Astrocyte (in vitro differentiated cells and primary cell): ENCODE measurements at regions not wholly inside any gene's neighbourhood (a gene's known extent, or its start where the extent isn't known, plus 50 kb on each side); places are given as distances from the start of the nearest gene placed in this dataset.

ENCODE experiments used
- EZH2 ChIP-seq: IDR thresholded peaks from 2 replicates; pipeline ENCODE4 v1.6.1; 2012; ENCODE audit warnings: mild to moderate bottlenecking, low read length, inconsistent platforms; ENCODE audit not compliant: insufficient read depth
- TF ChIP-seq, protein P1 (sequence below): IDR thresholded peaks from 2 replicates; pipeline ENCODE4 v1.5.1; 2011; ENCODE audit warnings: low read depth, mild to moderate bottlenecking, inconsistent platforms, low read length, moderate library complexity; ENCODE audit not compliant: insufficient read depth

DNA sequence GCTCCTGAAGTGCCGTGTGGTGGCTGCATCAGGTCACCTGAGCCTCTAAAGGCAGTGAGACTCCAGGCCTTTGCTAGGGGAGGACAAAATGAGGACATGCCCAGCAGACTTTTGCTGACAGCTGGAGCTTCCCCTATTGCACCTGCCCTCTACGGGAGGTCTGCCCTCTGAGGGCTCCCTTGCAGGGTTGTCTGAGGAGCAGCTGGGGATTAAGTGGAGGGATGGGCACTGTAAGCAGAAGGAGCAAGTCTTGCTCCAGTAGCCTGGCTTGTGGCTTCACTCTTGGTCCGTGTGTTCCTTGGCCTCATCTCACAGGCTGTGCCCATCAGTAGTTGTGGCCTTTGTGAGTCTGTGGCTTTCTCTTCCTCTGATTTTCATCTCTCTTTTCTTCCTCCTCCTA, 66.9 kb upstream of the NRXN3 start:
- TF ChIP-seq, protein P1, sequence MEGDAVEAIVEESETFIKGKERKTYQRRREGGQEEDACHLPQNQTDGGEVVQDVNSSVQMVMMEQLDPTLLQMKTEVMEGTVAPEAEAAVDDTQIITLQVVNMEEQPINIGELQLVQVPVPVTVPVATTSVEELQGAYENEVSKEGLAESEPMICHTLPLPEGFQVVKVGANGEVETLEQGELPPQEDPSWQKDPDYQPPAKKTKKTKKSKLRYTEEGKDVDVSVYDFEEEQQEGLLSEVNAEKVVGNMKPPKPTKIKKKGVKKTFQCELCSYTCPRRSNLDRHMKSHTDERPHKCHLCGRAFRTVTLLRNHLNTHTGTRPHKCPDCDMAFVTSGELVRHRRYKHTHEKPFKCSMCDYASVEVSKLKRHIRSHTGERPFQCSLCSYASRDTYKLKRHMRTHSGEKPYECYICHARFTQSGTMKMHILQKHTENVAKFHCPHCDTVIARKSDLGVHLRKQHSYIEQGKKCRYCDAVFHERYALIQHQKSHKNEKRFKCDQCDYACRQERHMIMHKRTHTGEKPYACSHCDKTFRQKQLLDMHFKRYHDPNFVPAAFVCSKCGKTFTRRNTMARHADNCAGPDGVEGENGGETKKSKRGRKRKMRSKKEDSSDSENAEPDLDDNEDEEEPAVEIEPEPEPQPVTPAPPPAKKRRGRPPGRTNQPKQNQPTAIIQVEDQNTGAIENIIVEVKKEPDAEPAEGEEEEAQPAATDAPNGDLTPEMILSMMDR = no peak
- no peak for TF ChIP-seq EZH2
